T-cell (primary cell): ENCODE measurements at regions not wholly inside any gene's neighbourhood (a gene's known extent, or its start where the extent isn't known, plus 50 kb on each side); places are given as distances from the start of the nearest gene placed in this dataset.

Experiments used
- ATAC-seq, 4 experiments: fragments of 200-7000 bp in 3 of 4; fragments of 150-1000 bp in 1 of 4; cut with Tn5 transposase; replicated peaks in 1 of 4; 1 replicate in 3 of 4; 2 replicates in 1 of 4; pipeline ENCODE4 v1.10.0; 2021; ENCODE audit warnings: moderate library complexity in 3 of 4, mild to moderate bottlenecking in 2 of 4, moderate number of reproducible peaks in 1 of 4
- CTCF ChIA-PET, 2 donors: fragments of 300-600 bp; sonication (Branson Sonifier 250); formaldehyde crosslinking; loops; one replicate each; lab custom pipeline; 2022; ENCODE audit warnings: antibody characterized with exemption in 2 of 2; lab: Charles Lee
- POLR2A ChIA-PET, 2 donors: fragments of 300-600 bp; sonication (Branson Sonifier 250); formaldehyde crosslinking; loops; one replicate each; lab custom pipeline; 2022; ENCODE audit warnings: antibody characterized with exemption in 2 of 2; lab: Charles Lee
- DNase-seq, 35 experiments: peaks; one replicate each; pipeline versions ENCODE4 v3.0.0 to v3.0.0-alpha.2; 2013 to 2023
- H3K27ac ChIP-seq: one replicate; pipeline ENCODE4 v1.5.1; 2013; ENCODE audit warnings: low read length
- H3K27me3 ChIP-seq, 2 experiments: replicated peaks in 1 of 2; 1 replicate in 1 of 2; 2 replicates in 1 of 2; pipeline versions ENCODE4 v1.6.1 to v1.7.0; 2013; ENCODE audit warnings: low read length in 1 of 2, mixed read lengths in 1 of 2; ENCODE audit not compliant: control insufficient read depth in 2 of 2, insufficient read depth in 2 of 2; ENCODE audit errors: extremely low read depth in 1 of 2
- H3K36me3 ChIP-seq, 2 donors: 1 replicate in 1 of 2; 2 replicates in 1 of 2; pipeline versions ENCODE4 v1.6.1 to v1.7.0; 2013; ENCODE audit warnings: low read length in 1 of 2; ENCODE audit not compliant: control insufficient read depth in 2 of 2, insufficient read depth in 1 of 2; ENCODE audit errors: extremely low read depth in 1 of 2
- H3K4me1 ChIP-seq, 2 experiments: 1 replicate in 1 of 2; 2 replicates in 1 of 2; pipeline versions ENCODE4 v1.6.1 to v1.7.0; 2013; ENCODE audit warnings: low read length in 2 of 2, mixed read lengths in 1 of 2; ENCODE audit not compliant: insufficient read depth in 2 of 2, control insufficient read depth in 1 of 2; ENCODE audit errors: extremely low read depth in 1 of 2
- H3K4me3 ChIP-seq, 2 donors: 1 replicate in 1 of 2; 2 replicates in 1 of 2; pipeline versions ENCODE4 v1.5.1 to v1.7.0; 2013; ENCODE audit warnings: mild to moderate bottlenecking in 2 of 2, low read length in 1 of 2, moderate library complexity in 1 of 2; ENCODE audit not compliant: control insufficient read depth in 1 of 2; ENCODE audit errors: extremely low read depth in 1 of 2
- H3K9me3 ChIP-seq: 2 replicates; pipeline ENCODE4 v1.7.0; 2013
- H3K27ac Mint-ChIP-seq, 2 donors: one replicate each; pipeline ENCODE4 v1.8.0; 2020 to 2021; ENCODE audit warnings: mild to moderate bottlenecking in 2 of 2, mixed read lengths in 2 of 2
- H3K27me3 Mint-ChIP-seq, 2 donors: one replicate each; pipeline ENCODE4 v1.8.0; 2021 to 2022; ENCODE audit warnings: mixed read lengths in 2 of 2
- H3K36me3 Mint-ChIP-seq: one replicate; pipeline ENCODE4 v1.8.0; 2021; ENCODE audit warnings: mixed read lengths
- H3K4me1 Mint-ChIP-seq, 3 donors: one replicate each; pipeline ENCODE4 v1.8.0; 2020 to 2022; ENCODE audit warnings: mixed read lengths in 3 of 3, mild to moderate bottlenecking in 1 of 3
- H3K4me3 Mint-ChIP-seq, 3 donors: one replicate each; pipeline ENCODE4 v1.8.0; 2020 to 2022; ENCODE audit warnings: mild to moderate bottlenecking in 3 of 3, mixed read lengths in 3 of 3, moderate library complexity in 3 of 3
- H3K9me3 Mint-ChIP-seq, 3 donors: one replicate each; pipeline ENCODE4 v1.8.0; 2020 to 2022; ENCODE audit warnings: mixed read lengths in 3 of 3
- WGBS: methylation state at CpG from one replicate; pipeline ENCODE4 v1.1.5; 2013; ENCODE audit warnings: missing lambda C conversion rate; ENCODE audit not compliant: insufficient coverage; 5-methylcytosine and 5-hydroxymethylcytosine counted together

DNA sequence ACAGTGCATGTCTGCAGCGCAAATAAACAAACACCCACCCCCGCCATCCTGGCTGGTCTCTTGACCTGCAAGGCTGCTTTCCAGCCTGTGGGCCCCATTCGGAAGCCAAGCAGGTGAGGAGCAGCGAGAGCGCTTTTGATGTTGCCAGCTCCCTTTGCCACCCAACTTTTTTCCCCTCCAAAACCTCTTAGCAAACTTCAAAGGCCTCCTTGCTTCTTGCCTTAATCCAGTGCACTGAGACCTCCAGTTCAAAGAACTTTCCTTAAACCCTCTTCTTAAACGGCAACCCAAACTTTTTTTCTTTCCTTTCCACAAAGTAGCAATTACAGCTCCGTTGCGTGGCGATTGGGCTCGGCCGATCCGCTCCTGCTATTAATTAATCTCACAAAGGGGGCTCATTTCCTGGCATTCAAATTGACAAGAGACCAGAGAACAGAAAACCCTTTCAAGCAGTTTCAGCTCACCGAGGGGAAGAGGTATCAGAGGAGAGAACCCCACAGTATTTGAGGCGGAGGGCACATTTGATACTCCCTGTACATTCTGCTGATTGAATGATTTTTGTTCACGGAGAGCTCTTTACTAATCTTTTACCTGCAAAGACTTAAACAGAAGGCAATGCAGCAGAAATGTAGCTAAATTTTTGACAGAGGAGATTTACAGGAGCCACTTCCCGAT is 531.4 kb downstream of the TMEM182 start:
- H3K27me3 ChIP-seq, result no peaks in the 10 kb centered on the region
- H3K9me3 ChIP-seq, result no peaks in the 10 kb centered on the region
- H3K36me3 Mint-ChIP-seq, result no peaks in the 10 kb centered on the region
- H3K27me3 Mint-ChIP-seq, result peaks cover 4 to 8% of the 10 kb centered on the region in 2 donors
- WGBS, result 33% methylated on average over 6 of the region's 16 CpGs
- CTCF ChIA-PET, result no interaction called here
- no peak for DNase-seq
- POLR2A ChIA-PET, result no interaction called here
- H3K4me3 Mint-ChIP-seq, result no peak overlapping the region
- no peak overlapping the region for H3K4me3 ChIP-seq
- peaks cover 5 to 8% (median 5%) of the 10 kb centered on the region in 3 donors for H3K9me3 Mint-ChIP-seq
- no peak overlapping the region for H3K27ac ChIP-seq
- H3K4me1 ChIP-seq, result no peaks in the 10 kb centered on the region
- H3K27ac Mint-ChIP-seq, result no peak overlapping the region
- no peaks in the 10 kb centered on the region for H3K4me1 Mint-ChIP-seq
- ATAC-seq, result no peak
- H3K36me3 ChIP-seq, result no peaks in the 10 kb centered on the region

DNA sequence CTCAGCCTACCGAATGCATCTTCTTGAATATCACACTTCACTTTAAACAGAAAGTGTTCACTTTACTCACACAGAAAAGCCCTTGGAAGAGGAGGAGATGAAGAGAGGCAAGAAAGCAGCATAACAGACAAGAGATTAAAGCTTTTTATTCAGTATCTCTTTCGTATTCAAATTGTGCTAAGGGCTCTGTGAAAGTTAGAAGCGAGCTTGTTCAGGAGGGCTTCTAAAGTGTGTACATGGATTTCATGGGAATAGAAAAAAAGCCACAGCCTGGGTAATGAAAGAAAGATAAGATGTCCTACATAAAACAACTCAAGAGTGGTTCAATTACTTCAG is 531.9 kb downstream of the TMEM182 start:
- DNase-seq (no peak), ATAC-seq (no peak)
- Mint-ChIP-seq H3K27me3 (peaks cover 4 to 8% of the 10 kb centered on the region in 2 donors), H3K4me3 (no peak overlapping the region), H3K9me3 (peaks cover under 1 to 11% (median 5%) of the 10 kb centered on the region in 3 donors), H3K4me1 (no peaks in the 10 kb centered on the region), H3K27ac (no peak overlapping the region), H3K36me3 (no peaks in the 10 kb centered on the region)
- Histone ChIP-seq H3K4me1 (no peaks in the 10 kb centered on the region), H3K36me3 (no peaks in the 10 kb centered on the region), H3K27me3 (no peaks in the 10 kb centered on the region), H3K4me3 (no peak overlapping the region), H3K27ac (no peak overlapping the region), H3K9me3 (no peaks in the 10 kb centered on the region)
- CTCF ChIA-PET, result no interaction called here
- 20% methylated on average over 1 of the region's 3 CpGs for WGBS
- POLR2A ChIA-PET, result no interaction called here

DNA sequence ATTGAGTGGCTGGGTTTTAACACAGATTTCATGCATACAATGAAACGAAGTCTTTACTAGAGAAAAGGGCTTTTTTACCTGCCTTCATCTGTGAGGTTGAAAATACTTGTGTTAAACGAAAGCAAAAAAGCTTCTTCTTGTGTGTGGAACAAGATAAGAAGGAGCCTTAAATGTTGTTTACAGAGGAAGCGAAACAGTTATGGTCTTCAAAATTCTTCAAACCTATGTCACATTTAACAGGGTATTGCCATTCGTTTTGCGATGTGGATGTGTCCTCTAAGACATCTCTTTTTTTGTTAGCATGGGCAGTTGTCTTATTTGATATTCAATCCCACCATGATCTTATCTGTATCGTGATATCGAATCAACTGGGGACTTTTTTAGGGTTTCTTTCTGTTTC is 532.6 kb downstream of the TMEM182 start:
- no peak overlapping the region for H3K4me3 Mint-ChIP-seq
- Histone ChIP-seq H3K9me3 (no peaks in the 10 kb centered on the region), H3K36me3 (no peaks in the 10 kb centered on the region), H3K27ac (no peak overlapping the region), H3K4me1 (no peaks in the 10 kb centered on the region), H3K27me3 (no peaks in the 10 kb centered on the region), H3K4me3 (no peak overlapping the region)
- H3K27me3 Mint-ChIP-seq, result peaks cover 4 to 8% of the 10 kb centered on the region in 2 donors
- ATAC-seq (no peak), DNase-seq (no peak)
- CTCF ChIA-PET, result no interaction called here
- H3K27ac Mint-ChIP-seq, result no peak overlapping the region
- peaks cover 0 to 11% (median 5%) of the 10 kb centered on the region in 3 donors for H3K9me3 Mint-ChIP-seq
- no CpG with 5 or more reads among the region's 7 CpGs for WGBS
- no peaks in the 10 kb centered on the region for H3K36me3 Mint-ChIP-seq
- POLR2A ChIA-PET, result no interaction called here
- H3K4me1 Mint-ChIP-seq, result no peaks in the 10 kb centered on the region

DNA sequence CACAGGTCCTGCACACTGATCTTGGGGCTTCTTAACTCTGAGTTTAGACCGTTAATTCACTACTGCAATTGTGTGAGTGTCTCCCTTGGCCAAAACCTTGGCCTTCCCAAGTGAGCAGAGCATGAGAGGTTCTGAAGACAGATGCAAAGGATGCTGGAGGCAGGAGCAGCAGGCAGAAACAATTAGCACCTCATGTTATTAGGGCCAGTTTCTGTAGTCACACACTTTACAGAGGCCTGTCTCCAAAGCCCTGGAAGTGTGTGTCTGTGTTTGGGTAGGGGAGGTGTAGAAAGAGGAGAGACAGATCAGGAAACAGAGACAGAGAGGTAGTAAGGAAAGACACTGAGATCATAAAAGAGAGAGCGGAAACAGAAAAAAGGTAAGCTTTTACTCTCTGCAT is 533.8 kb downstream of the TMEM182 start:
- H3K36me3 ChIP-seq, result no peaks in the 10 kb centered on the region
- no peak for ATAC-seq
- Mint-ChIP-seq H3K4me1 (no peaks in the 10 kb centered on the region), H3K9me3 (peaks cover 0 to 11% (median 8%) of the 10 kb centered on the region in 3 donors), H3K27ac (no peak overlapping the region), H3K27me3 (peaks cover 4 to 8% of the 10 kb centered on the region in 2 donors), H3K4me3 (no peak overlapping the region), H3K36me3 (no peaks in the 10 kb centered on the region)
- ChIA-PET POLR2A (no interaction called here), CTCF (interaction anchor here in 1 of 2 donors (1.1 kb wide), 1 partner anchor 11 kb away, joined by 3 read pairs; no protein-coding TSS in a partner anchor)
- WGBS, result 17% methylated on average over 1 of the region's 2 CpGs
- H3K27me3 ChIP-seq, result no peaks in the 10 kb centered on the region
- no peak for DNase-seq
- H3K4me3 ChIP-seq, result no peak overlapping the region
- H3K9me3 ChIP-seq, result no peaks in the 10 kb centered on the region
- H3K27ac ChIP-seq, result no peak overlapping the region
- no peaks in the 10 kb centered on the region for H3K4me1 ChIP-seq

DNA sequence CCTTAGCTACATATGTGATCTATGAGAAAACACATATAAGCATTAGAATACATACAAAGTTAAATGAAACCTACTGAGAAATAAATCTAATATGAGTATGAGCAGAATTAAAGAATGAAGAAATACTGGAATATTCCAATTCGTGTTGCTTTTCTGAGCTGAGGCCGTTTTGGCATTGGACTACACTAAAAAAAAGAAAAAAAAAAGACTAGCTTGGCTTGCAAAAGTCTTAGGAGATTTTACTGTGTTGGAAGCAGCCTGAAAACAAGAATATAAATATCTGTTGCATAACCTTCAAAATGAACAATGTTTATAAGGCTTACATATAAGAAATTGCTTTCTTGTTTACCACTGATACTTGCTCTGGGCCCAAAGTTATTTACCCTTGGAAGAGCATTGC is 562.8 kb downstream of the TMEM182 start:
- 20% methylated on average over 1 of the region's 2 CpGs for WGBS
- no peaks in the 10 kb centered on the region for H3K27me3 ChIP-seq
- ChIA-PET POLR2A (interaction anchor here in 1 of 2 donors (0.6 kb wide), 1 partner anchor 33 kb away, joined by 3 read pairs; no protein-coding TSS in a partner anchor), CTCF (no interaction called here)
- Mint-ChIP-seq H3K4me1 (no peaks in the 10 kb centered on the region), H3K4me3 (no peak overlapping the region), H3K36me3 (no peaks in the 10 kb centered on the region), H3K9me3 (peaks cover 10 to 11% (median 10%) of the 10 kb centered on the region in 3 donors), H3K27me3 (no peaks in the 10 kb centered on the region), H3K27ac (no peak overlapping the region)
- no peaks in the 10 kb centered on the region for H3K4me1 ChIP-seq
- no peaks in the 10 kb centered on the region for H3K36me3 ChIP-seq
- ATAC-seq (no peak), DNase-seq (no peak)
- no peak overlapping the region for H3K27ac ChIP-seq
- H3K9me3 ChIP-seq, result no peaks in the 10 kb centered on the region
- no peak overlapping the region for H3K4me3 ChIP-seq

DNA sequence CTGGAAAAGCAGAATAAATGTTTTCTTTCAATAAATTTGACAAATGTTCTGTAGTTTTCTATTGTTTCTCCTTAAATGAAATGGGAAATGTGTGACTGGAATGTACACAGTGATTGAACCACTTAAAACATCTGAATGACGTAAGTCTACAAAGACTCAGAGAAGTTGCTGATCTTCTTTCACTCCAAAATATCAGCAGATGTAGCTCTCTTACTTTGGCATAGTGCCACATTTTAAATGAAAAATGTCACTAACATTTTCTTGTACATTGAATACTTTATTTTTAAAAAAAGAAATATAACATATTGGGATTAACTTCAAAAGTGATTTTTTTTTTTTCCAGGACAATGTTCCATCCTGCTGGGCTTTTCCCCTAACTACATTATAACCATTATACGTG is 565.6 kb downstream of the TMEM182 start:
- Mint-ChIP-seq H3K4me3 (no peak overlapping the region), H3K27ac (no peak overlapping the region), H3K36me3 (no peaks in the 10 kb centered on the region), H3K9me3 (peaks cover 4 to 8% (median 4%) of the 10 kb centered on the region in 3 donors), H3K4me1 (no peaks in the 10 kb centered on the region), H3K27me3 (no peaks in the 10 kb centered on the region)
- 100% methylated on average over 1 of the region's 2 CpGs for WGBS
- H3K27me3 ChIP-seq, result no peaks in the 10 kb centered on the region
- DNase-seq (no peak), ATAC-seq (no peak)
- H3K4me3 ChIP-seq, result no peak overlapping the region
- no peak overlapping the region for H3K27ac ChIP-seq
- no peaks in the 10 kb centered on the region for H3K4me1 ChIP-seq
- ChIA-PET POLR2A (no interaction called here), CTCF (no interaction called here)
- no peaks in the 10 kb centered on the region for H3K36me3 ChIP-seq
- H3K9me3 ChIP-seq, result no peaks in the 10 kb centered on the region
